Liver (tissue), 8 donors: ENCODE measurements at regions not wholly inside any gene's neighbourhood (a gene's known extent, or its start where the extent isn't known, plus 50 kb on each side); places are given as distances from the start of the nearest gene placed in this dataset.

Experiments used
- DNase-seq: peaks from one replicate; pipeline ENCODE4 v3.0.0-alpha.2; 2017; ENCODE audit warnings: low spot score
- H3K27ac ChIP-seq, 2 donors: one replicate each; pipeline ENCODE4 v1.7.0; 2013; ENCODE audit warnings: inconsistent platforms in 2 of 2, low read length in 2 of 2, control low read depth in 1 of 2, low read depth in 1 of 2, mild to moderate bottlenecking in 1 of 2
- H3K27me3 ChIP-seq, 4 donors: one replicate each; pipeline versions ENCODE4 v1.6.1 to v1.7.0; 2013; ENCODE audit warnings: low read length in 3 of 4, inconsistent platforms in 1 of 4, mild to moderate bottlenecking in 1 of 4, moderate library complexity in 1 of 4; ENCODE audit not compliant: control insufficient read depth in 4 of 4, insufficient read depth in 4 of 4
- H3K36me3 ChIP-seq, 4 donors: one replicate each; pipeline versions ENCODE4 v1.6.1 to v1.7.0; 2013; ENCODE audit warnings: low read length in 3 of 4, mild to moderate bottlenecking in 3 of 4, low read depth in 1 of 4, moderate library complexity in 1 of 4; ENCODE audit not compliant: control insufficient read depth in 4 of 4, insufficient read depth in 3 of 4
- H3K4me1 ChIP-seq, 4 donors: one replicate each; pipeline versions ENCODE4 v1.6.1 to v1.7.0; 2013; ENCODE audit warnings: low read length in 3 of 4, mild to moderate bottlenecking in 3 of 4, moderate library complexity in 1 of 4; ENCODE audit not compliant: control insufficient read depth in 4 of 4, insufficient read depth in 4 of 4
- H3K4me3 ChIP-seq, 3 donors: one replicate each; pipeline versions ENCODE4 v1.6.1 to v1.7.0; 2013; ENCODE audit warnings: low read length in 3 of 3, control low read depth in 1 of 3, low read depth in 1 of 3, mild to moderate bottlenecking in 1 of 3
- H3K9ac ChIP-seq, 2 donors: one replicate each; pipeline ENCODE4 v1.7.0; 2013; ENCODE audit warnings: low read length in 2 of 2, mild to moderate bottlenecking in 2 of 2, moderate library complexity in 2 of 2, control low read depth in 1 of 2, low read depth in 1 of 2
- H3K9me3 ChIP-seq, 4 donors: one replicate each; pipeline versions ENCODE4 v1.6.1 to v1.7.0; 2013; ENCODE audit warnings: low read length in 3 of 4; ENCODE audit not compliant: control insufficient read depth in 4 of 4
- EGR1 ChIP-seq, 2 donors: IDR thresholded peaks; 2 replicates each; pipeline ENCODE4 v1.6.1; 2016 to 2018; ENCODE audit warnings: antibody characterized with exemption in 2 of 2, low read depth in 2 of 2
- FOXA1 ChIP-seq: IDR thresholded peaks from 2 replicates; pipeline ENCODE4 v1.6.1; 2016; ENCODE audit warnings: antibody characterized with exemption
- GABPA ChIP-seq, 2 donors: IDR thresholded peaks in 1 of 2; conservative IDR thresholded peaks in 1 of 2; 2 replicates each; pipeline ENCODE4 v1.6.1; 2016; ENCODE audit warnings: antibody characterized with exemption in 2 of 2, mild to moderate bottlenecking in 1 of 2, moderate library complexity in 1 of 2
- HNF4A ChIP-seq, 2 donors: conservative IDR thresholded peaks; 2 replicates each; pipeline ENCODE4 v1.6.1; 2016; ENCODE audit warnings: antibody characterized with exemption in 2 of 2, mild to moderate bottlenecking in 2 of 2
- HNF4G ChIP-seq: IDR thresholded peaks from 2 replicates; pipeline ENCODE4 v1.6.1; 2016; ENCODE audit warnings: antibody characterized with exemption
- JUND ChIP-seq, 2 donors: IDR thresholded peaks; 2 replicates each; pipeline ENCODE4 v1.6.1; 2016; ENCODE audit warnings: antibody characterized with exemption in 2 of 2
- MAX ChIP-seq: IDR thresholded peaks from 2 replicates; pipeline ENCODE4 v1.6.1; 2016; ENCODE audit warnings: antibody characterized with exemption
- NR2F2 ChIP-seq: IDR thresholded peaks from 2 replicates; pipeline ENCODE4 v1.6.1; 2016; ENCODE audit warnings: antibody characterized with exemption
- RAD21 ChIP-seq, 2 donors: IDR thresholded peaks; 2 replicates each; pipeline ENCODE4 v1.6.1; 2016; ENCODE audit warnings: antibody characterized with exemption in 2 of 2, mild to moderate bottlenecking in 2 of 2
- REST ChIP-seq: IDR thresholded peaks from 2 replicates; pipeline ENCODE4 v1.6.1; 2016; ENCODE audit warnings: antibody characterized with exemption, mild to moderate bottlenecking
- RXRA ChIP-seq, 2 donors: IDR thresholded peaks; 2 replicates each; pipeline ENCODE4 v1.6.1; 2017 to 2018; ENCODE audit warnings: antibody characterized with exemption in 2 of 2, mild to moderate bottlenecking in 1 of 2
- SP1 ChIP-seq: IDR thresholded peaks from 2 replicates; pipeline ENCODE4 v1.6.1; 2018; ENCODE audit warnings: antibody characterized with exemption, mild to moderate bottlenecking
- TAF1 ChIP-seq: conservative IDR thresholded peaks from 2 replicates; pipeline ENCODE4 v1.6.1; 2016; ENCODE audit warnings: antibody characterized with exemption, mild to moderate bottlenecking
- WGBS: extraction: QIAGEN DNeasy Blood & Tissue Kit; methylation state at CpG from one replicate; pipeline ENCODE4 v1.1.7; 2013; 5-methylcytosine and 5-hydroxymethylcytosine counted together
- TF ChIP-seq, protein P1 (sequence below): IDR thresholded peaks from 2 replicates; pipeline ENCODE4 v1.6.1; 2016; ENCODE audit warnings: antibody characterized with exemption
- TF ChIP-seq, protein P2 (sequence below): fragments of 150-350 bp; IDR thresholded peaks from 2 replicates; pipeline ENCODE4 v1.5.1; 2017; ENCODE audit warnings: improper control_type of control experiment, low read depth, low read length; ENCODE audit not compliant: missing input control
- donor health status: healthy.
- donor health status: healthy.
- donor health status: healthy.
- donor health status: healthy.
- donor health status: healthy.

- 83% methylated on average over 1 of the region's 1 CpG for WGBS
- no peak overlapping the region for H3K9ac ChIP-seq
- no peak for DNase-seq
Measured at GRCh38 chr5:63803165-63803564, 159.1 kb downstream of the HTR1A start.

More at GRCh38 chr5:63803165-63803564, 159.1 kb downstream of the HTR1A start:
- H3K9me3 ChIP-seq = no peaks in the 10 kb centered on the region
- no peaks in the 10 kb centered on the region for H3K36me3 ChIP-seq
- peaks cover 0 to 3% (median 0%) of the 10 kb centered on the region in 4 donors for H3K27me3 ChIP-seq
- H3K4me3 ChIP-seq = no peak overlapping the region
- no peak for TF ChIP-seq EGR1 (IDR thresholded peaks at IDR 0.05; ENCODE audit: low read depth in 2 of 2)
- TF ChIP-seq RXRA (IDR thresholded peaks at IDR 0.05) = no peak
- TF ChIP-seq REST = no peak
- TF ChIP-seq, protein P1, sequence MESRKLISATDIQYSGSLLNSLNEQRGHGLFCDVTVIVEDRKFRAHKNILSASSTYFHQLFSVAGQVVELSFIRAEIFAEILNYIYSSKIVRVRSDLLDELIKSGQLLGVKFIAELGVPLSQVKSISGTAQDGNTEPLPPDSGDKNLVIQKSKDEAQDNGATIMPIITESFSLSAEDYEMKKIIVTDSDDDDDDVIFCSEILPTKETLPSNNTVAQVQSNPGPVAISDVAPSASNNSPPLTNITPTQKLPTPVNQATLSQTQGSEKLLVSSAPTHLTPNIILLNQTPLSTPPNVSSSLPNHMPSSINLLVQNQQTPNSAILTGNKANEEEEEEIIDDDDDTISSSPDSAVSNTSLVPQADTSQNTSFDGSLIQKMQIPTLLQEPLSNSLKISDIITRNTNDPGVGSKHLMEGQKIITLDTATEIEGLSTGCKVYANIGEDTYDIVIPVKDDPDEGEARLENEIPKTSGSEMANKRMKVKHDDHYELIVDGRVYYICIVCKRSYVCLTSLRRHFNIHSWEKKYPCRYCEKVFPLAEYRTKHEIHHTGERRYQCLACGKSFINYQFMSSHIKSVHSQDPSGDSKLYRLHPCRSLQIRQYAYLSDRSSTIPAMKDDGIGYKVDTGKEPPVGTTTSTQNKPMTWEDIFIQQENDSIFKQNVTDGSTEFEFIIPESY = no peak
- TF ChIP-seq GABPA (IDR thresholded peaks at IDR 0.05 in 1 of 2, conservative IDR thresholded peaks at IDR 0.05 in 1 of 2) = no peak
- TF ChIP-seq, protein P2, sequence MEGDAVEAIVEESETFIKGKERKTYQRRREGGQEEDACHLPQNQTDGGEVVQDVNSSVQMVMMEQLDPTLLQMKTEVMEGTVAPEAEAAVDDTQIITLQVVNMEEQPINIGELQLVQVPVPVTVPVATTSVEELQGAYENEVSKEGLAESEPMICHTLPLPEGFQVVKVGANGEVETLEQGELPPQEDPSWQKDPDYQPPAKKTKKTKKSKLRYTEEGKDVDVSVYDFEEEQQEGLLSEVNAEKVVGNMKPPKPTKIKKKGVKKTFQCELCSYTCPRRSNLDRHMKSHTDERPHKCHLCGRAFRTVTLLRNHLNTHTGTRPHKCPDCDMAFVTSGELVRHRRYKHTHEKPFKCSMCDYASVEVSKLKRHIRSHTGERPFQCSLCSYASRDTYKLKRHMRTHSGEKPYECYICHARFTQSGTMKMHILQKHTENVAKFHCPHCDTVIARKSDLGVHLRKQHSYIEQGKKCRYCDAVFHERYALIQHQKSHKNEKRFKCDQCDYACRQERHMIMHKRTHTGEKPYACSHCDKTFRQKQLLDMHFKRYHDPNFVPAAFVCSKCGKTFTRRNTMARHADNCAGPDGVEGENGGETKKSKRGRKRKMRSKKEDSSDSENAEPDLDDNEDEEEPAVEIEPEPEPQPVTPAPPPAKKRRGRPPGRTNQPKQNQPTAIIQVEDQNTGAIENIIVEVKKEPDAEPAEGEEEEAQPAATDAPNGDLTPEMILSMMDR = no peak
- no peak for TF ChIP-seq JUND (IDR thresholded peaks at IDR 0.05)
- TF ChIP-seq NR2F2 = no peak
- no peak for TF ChIP-seq HNF4G
- no peak for TF ChIP-seq HNF4A (conservative IDR thresholded peaks at IDR 0.05)
- TF ChIP-seq TAF1 = no peak
- no peak for TF ChIP-seq RAD21 (IDR thresholded peaks at IDR 0.05)
- no peak for TF ChIP-seq FOXA1
- no peak for TF ChIP-seq SP1
- no peak for TF ChIP-seq MAX
- H3K4me1 ChIP-seq = no peaks in the 10 kb centered on the region
- no peak overlapping the region for H3K27ac ChIP-seq
